ENCODE measurements at regions not wholly inside any gene's neighbourhood (a gene's known extent, or its start where the extent isn't known, plus 50 kb on each side); places are given as distances from the start of the nearest gene placed in this dataset.
"Not testable (repeated sequence)": the region's sequence is repeated elsewhere in the genome, so short reads cannot be mapped to it uniquely, and the experiment has no call there.

DNA sequence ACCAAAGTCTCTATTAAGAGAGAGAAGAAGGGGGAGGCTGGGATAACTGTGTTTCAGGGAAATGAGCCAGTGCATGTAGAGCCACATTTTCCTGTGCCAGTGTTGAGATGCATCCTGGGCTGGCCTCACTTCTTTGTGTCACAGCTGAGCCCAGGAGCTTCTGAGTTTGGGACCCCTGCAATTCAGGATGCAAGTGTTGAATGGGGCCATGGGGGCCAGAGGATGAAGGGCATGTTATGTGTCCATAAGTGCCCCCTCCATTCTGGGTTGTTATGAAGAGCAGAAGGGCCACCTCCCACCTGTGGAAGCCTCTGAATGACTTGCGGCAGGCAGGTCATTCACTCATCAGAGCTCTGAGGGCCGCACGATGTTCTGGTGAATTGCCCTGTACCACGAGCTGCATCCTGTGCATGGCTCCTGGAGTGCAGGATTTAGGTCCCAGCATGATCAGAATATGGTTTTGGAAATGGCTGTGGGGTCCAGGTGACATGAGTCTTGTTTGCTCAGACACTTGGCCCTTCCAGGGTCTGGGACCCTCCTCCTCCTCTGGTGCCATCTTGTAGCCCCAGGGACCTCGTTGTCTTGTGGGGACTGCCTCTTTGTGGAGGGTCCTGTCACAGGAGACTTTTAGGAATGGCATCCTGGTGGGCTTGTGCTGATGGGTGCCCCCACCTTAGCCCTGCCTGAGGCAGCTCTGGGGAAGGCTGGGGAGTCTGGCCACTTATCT is 115.4 kb upstream of the PITX1 start:
- no peak for DNase-seq (ENCODE audit: low read depth)
- TF ChIP-seq CTCF (IDR thresholded peaks at IDR 0.05; ENCODE audit: low read depth, low read length, missing control alignments), result no peak
- no peak overlapping the region for H3K4me3 ChIP-seq (ENCODE audit: low read depth, low read length)

GRCh38 chr5:135147294-135148090 is 113.5 kb upstream of the PITX1 start:
- TF ChIP-seq CTCF (IDR thresholded peaks at IDR 0.05; ENCODE audit: low read depth, low read length, missing control alignments), result no peak
- no peak for DNase-seq (ENCODE audit: low read depth)
- no peak overlapping the region for H3K4me3 ChIP-seq (ENCODE audit: low read depth, low read length)

GRCh38 chr5:135145985-135146384 is 112.0 kb upstream of the PITX1 start:
- H3K4me3 ChIP-seq (ENCODE audit: low read depth, low read length), result no peak overlapping the region
- no peak for TF ChIP-seq CTCF (IDR thresholded peaks at IDR 0.05; ENCODE audit: low read depth, low read length, missing control alignments)
- no peak for DNase-seq (ENCODE audit: low read depth)

DNA sequence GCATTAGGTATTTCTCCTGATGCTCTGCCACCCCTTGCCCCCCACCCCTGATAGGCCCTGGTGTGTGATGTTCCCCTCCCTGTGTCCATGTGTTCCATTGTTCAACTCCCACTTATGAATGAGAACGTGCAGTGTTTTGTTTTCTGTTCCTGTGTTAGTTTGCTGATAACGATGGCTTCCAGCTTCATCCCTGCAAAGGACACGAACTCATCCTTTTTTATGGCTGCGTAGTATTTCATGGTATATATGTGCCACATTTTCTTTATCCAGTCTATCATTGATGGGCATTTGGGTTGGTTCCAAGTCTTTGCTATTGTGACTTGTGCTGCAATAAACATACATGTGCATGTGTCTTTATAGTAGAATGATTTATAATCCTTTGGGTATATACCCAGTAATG is 109.7 kb upstream of the PITX1 start:
- DNase-seq (ENCODE audit: low read depth); H3K4me3 ChIP-seq (ENCODE audit: low read depth, low read length): not testable (repeated sequence)

DNA sequence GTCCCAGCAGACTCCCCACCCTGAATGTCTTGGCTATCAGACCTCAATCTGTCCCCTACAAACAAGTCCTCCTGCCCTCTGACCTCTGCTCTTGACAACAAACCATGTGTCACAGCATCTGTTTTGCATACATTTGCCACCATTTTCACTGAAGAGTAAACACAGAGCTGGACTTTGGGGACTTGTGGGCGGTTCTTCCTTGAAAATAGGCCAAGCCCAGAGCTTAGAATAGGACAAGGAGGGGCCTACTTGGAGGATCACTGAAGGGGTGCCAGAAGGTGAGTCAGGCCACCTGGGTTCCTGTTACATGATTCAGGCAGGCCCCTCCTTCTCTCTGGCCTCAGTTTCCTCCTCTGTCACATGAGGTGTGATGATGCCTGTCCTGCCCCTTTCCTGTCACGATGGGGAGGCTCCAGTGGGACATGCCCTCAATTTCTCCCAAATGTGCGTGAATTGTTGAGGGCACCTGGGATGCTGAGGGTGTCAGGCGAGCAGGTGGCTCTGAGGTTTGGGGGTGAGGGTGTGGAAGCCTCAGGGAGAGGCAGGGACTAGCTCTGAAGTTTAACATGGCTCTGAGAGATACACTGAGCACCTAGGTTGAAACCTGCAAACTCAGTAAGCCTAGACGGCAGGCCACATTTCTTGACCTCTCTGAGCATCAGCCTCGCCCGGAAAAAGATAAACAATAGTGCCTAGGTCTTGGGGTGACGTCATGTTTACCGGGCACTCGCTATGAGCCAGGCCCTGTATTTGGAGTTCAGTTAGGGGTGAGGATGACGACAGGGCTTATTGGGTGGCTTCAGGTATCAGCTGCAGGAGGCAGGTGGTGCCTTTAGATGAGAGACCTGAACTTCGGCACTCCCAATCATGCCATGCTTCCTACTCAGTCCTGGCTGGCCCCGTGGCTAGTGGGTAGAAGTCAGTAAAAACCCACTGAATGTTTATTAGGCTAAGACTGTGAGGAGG is 107.6 kb upstream of the PITX1 start:
- TF ChIP-seq CTCF (IDR thresholded peaks at IDR 0.05; ENCODE audit: low read depth, low read length, missing control alignments), result no peak
- no peak overlapping the region for H3K4me3 ChIP-seq (ENCODE audit: low read depth, low read length)
- DNase-seq (ENCODE audit: low read depth), result no peak

GRCh38 chr5:135140446-135141204 is 106.6 kb upstream of the PITX1 start:
- DNase-seq (ENCODE audit: low read depth), result no peak
- no peak overlapping the region for H3K4me3 ChIP-seq (ENCODE audit: low read depth, low read length)
- TF ChIP-seq CTCF (IDR thresholded peaks at IDR 0.05; ENCODE audit: low read depth, low read length, missing control alignments), result no peak
